ENCODE measurements at regions not wholly inside any gene's neighbourhood (a gene's known extent, or its start where the extent isn't known, plus 50 kb on each side); places are given as distances from the start of the nearest gene placed in this dataset.

- Histone ChIP-seq H3K27ac (ENCODE audit: insufficient read length, low read depth, low read length) (no peak overlapping the region), H2BK5ac (ENCODE audit: insufficient read length, low read length) (no peak overlapping the region), H3K4me1 (ENCODE audit: insufficient read depth, low read length) (no peaks in the 10 kb centered on the region), H4K8ac (replicated peaks; ENCODE audit: insufficient read length, low read depth, low read length) (no peak overlapping the region), H3K23ac (ENCODE audit: insufficient read length, low read depth, low read length) (no peak overlapping the region), H2BK15ac (ENCODE audit: low read depth, low read length) (no peak overlapping the region), H3K23me2 (ENCODE audit: insufficient read length, low read depth, low read length, poor library complexity, severe bottlenecking) (no peaks in the 10 kb centered on the region), H3K18ac (ENCODE audit: insufficient read length, low read depth, low read length) (no peak overlapping the region), H3K56ac (ENCODE audit: insufficient read length, low read depth, low read length) (no peak overlapping the region), H3K79me2 (ENCODE audit: insufficient read depth, low read length) (peaks cover 7% of the 10 kb centered on the region; the same call in 1 of the 2 replicates), H3K27me3 (ENCODE audit: insufficient read depth, low read length) (no peaks in the 10 kb centered on the region), H3T11ph (ENCODE audit: low read length) (no peak overlapping the region), H4K91ac (ENCODE audit: insufficient read length, low read depth, low read length) (no peak overlapping the region), H2AK5ac (ENCODE audit: insufficient read length, low read length) (no peak overlapping the region), H3K79me1 (ENCODE audit: insufficient read depth, low read depth, low read length, poor library complexity, severe bottlenecking) (no peaks in the 10 kb centered on the region), H2BK12ac (ENCODE audit: insufficient read length, low read depth, low read length) (no peak overlapping the region), H3K14ac (ENCODE audit: insufficient read depth, low read length) (no peak overlapping the region), H3K4me2 (ENCODE audit: insufficient read depth, insufficient read length, low read length) (no peak overlapping the region), H2AFZ (ENCODE audit: low read length) (no peak overlapping the region), H2BK120ac (ENCODE audit: low read depth, low read length, poor library complexity, severe bottlenecking) (no peak overlapping the region), H4K5ac (ENCODE audit: insufficient read length, low read depth, low read length) (no peak overlapping the region), H4K20me1 (ENCODE audit: control insufficient read depth, insufficient read depth, insufficient read length) (no peaks in the 10 kb centered on the region), H3K9me3 (ENCODE audit: control insufficient read depth, low read depth, low read length) (no peaks in the 10 kb centered on the region), H3K4ac (ENCODE audit: low read depth, low read length) (no peak overlapping the region), H3K9ac (ENCODE audit: extremely low read depth, insufficient read length, low read length) (no peak overlapping the region), H2BK20ac (ENCODE audit: low read depth, low read length, poor library complexity, severe bottlenecking) (no peak overlapping the region)
- TF ChIP-seq CTCF (conservative IDR thresholded peaks at IDR 0.05): no peak
- H3K4me3 Mint-ChIP-seq: no peak overlapping the region
- DNase-seq: no peak
- peak overlapping the region in 1 of 3 experiments; percentile 18; a peak in 1 of 7 replicates for H3K27ac Mint-ChIP-seq
- H3K9me3 Mint-ChIP-seq: peaks cover 1 to 6% of the 10 kb centered on the region in 2 experiments
- WGBS (ENCODE audit: extremely low coverage, insufficient read length, low lambda C conversion rate): no CpG with 5 or more reads among the region's 10 CpGs
- H3K27me3 Mint-ChIP-seq (ENCODE audit: low read depth): no peaks in the 10 kb centered on the region
- no peaks in the 10 kb centered on the region; a peak in 2 of 4 replicates for H3K4me1 Mint-ChIP-seq
- peaks cover under 1 to 10% (median 1%) of the 10 kb centered on the region in 3 experiments; a peak in 6 of 7 replicates for H3K36me3 Mint-ChIP-seq (ENCODE audit: insufficient read depth in 1 of 3, low read depth in 3 of 3)
Measured at GRCh38 chr3:110958313-110959147, 113.1 kb upstream of the NECTIN3 start.

Data from H9 (cell line).